ENCODE measurements at regions not wholly inside any gene's neighbourhood (a gene's known extent, or its start where the extent isn't known, plus 50 kb on each side); places are given as distances from the start of the nearest gene placed in this dataset.

- no peaks in the 10 kb centered on the region for H3K27me3 ChIP-seq (ENCODE audit: control insufficient read depth, insufficient read depth, low read length)
- H3K4me1 ChIP-seq (ENCODE audit: control insufficient read depth, insufficient read depth, low read length): no peaks in the 10 kb centered on the region
- no peaks in the 10 kb centered on the region for H3K9me3 ChIP-seq (ENCODE audit: control insufficient read depth, insufficient read depth, low read depth, low read length)
- intact Hi-C loops (cut with micrococcal nuclease; ENCODE audit: unreplicated experiment) (no loop called here), in situ Hi-C loops (cut with HindIII; ENCODE audit: low pct_unique_long_range_greater_than_20kb, low sequenced_read_pairs) (no loop called here)
- no peak overlapping the region for H3K27ac ChIP-seq (ENCODE audit: low read length)
- BruUV-seq (replicated peaks): no TSS peak
- ChIA-PET CTCF (no interaction called here), POLR2A (no interaction called here)
- DNase-seq (ENCODE audit: low read depth, low spot score) (no peak), ATAC-seq (no peak)
- H3K4me3 ChIP-seq (ENCODE audit: low read depth in 2 of 2, low read length in 2 of 2): no peak overlapping the region
- H3K36me3 ChIP-seq (ENCODE audit: control insufficient read depth, insufficient read depth, low read length): no peaks in the 10 kb centered on the region
- TF ChIP-seq REST (IDR thresholded peaks at IDR 0.05; ENCODE audit: insufficient read depth in 1 of 2, low read depth in 2 of 2, low read length in 1 of 2): no peak
- TF ChIP-seq TCF7L2 (IDR thresholded peaks at IDR 0.05; ENCODE audit: low read depth, low read length): no peak
- no peak for TF ChIP-seq CTCF (IDR thresholded peaks at IDR 0.05)
- no peak for TF ChIP-seq POLR2AphosphoS5 (IDR thresholded peaks at IDR 0.05; ENCODE audit: low read depth, low read length)
- TF ChIP-seq SIN3A (IDR thresholded peaks at IDR 0.05; ENCODE audit: borderline replicate concordance, insufficient read depth, low read depth, low read length): no peak
Measured at GRCh38 chr4:137181293-137181899, 350.9 kb downstream of the PCDH18 start.

- Histone ChIP-seq H3K27me3 (ENCODE audit: control insufficient read depth, insufficient read depth, low read length) (no peaks in the 10 kb centered on the region), H3K36me3 (ENCODE audit: control insufficient read depth, insufficient read depth, low read length) (no peaks in the 10 kb centered on the region), H3K27ac (ENCODE audit: low read length) (no peak overlapping the region), H3K9me3 (ENCODE audit: control insufficient read depth, insufficient read depth, low read depth, low read length) (no peaks in the 10 kb centered on the region), H3K4me3 (ENCODE audit: low read depth in 2 of 2, low read length in 2 of 2) (no peak overlapping the region), H3K4me1 (ENCODE audit: control insufficient read depth, insufficient read depth, low read length) (no peaks in the 10 kb centered on the region)
- ChIA-PET POLR2A (no interaction called here), CTCF (no interaction called here)
- ATAC-seq: no peak
- intact Hi-C loops (cut with micrococcal nuclease; ENCODE audit: unreplicated experiment) (no loop called here), in situ Hi-C loops (cut with HindIII; ENCODE audit: low pct_unique_long_range_greater_than_20kb, low sequenced_read_pairs) (no loop called here)
- DNase-seq (ENCODE audit: low read depth, low spot score): no peak
- no TSS peak for BruUV-seq (replicated peaks)
- TF ChIP-seq SIN3A (IDR thresholded peaks at IDR 0.05; ENCODE audit: borderline replicate concordance, insufficient read depth, low read depth, low read length): no peak
- TF ChIP-seq POLR2AphosphoS5 (IDR thresholded peaks at IDR 0.05; ENCODE audit: low read depth, low read length): no peak
- no peak for TF ChIP-seq CTCF (IDR thresholded peaks at IDR 0.05)
- TF ChIP-seq TCF7L2 (IDR thresholded peaks at IDR 0.05; ENCODE audit: low read depth, low read length): no peak
- no peak for TF ChIP-seq REST (IDR thresholded peaks at IDR 0.05; ENCODE audit: insufficient read depth in 1 of 2, low read depth in 2 of 2, low read length in 1 of 2)
Measured at GRCh38 chr4:137180349-137180748, 351.9 kb downstream of the PCDH18 start.

All from Panc1 (cell line).